ENCODE measurements at regions not wholly inside any gene's neighbourhood (a gene's known extent, or its start where the extent isn't known, plus 50 kb on each side); places are given as distances from the start of the nearest gene placed in this dataset.

DNA sequence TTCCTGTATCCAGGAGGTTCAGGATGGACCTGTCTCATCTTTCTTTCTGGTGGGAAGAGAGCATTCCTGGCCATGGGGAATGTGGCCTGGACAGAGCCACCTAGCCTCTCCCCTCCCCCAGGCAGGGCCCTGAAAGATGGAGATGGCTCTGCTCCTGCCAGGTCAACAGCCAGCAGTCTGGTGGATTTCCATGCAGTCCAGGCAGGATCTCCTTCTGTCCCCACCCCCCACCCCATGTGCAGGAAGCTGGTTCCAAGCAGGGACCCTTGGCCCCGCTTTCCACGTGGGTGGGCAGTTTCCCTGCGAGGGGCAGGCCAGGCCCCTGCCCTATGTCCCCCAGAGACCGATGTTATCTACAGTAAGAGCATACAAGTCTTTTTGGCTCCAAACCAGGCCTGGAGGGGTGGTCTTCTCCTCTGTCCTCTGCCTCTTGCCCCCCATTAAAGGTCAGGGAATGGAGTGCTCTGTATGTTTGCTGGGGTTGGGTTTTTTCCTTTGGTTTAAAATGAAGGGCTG is 240.5 kb downstream of the SEC14L1 start:
- DNase-seq, result no peak

- no peak for DNase-seq
These were observed 241.0 kb downstream of the SEC14L1 start for GRCh38 chr17:77381731-77382130.

DNA sequence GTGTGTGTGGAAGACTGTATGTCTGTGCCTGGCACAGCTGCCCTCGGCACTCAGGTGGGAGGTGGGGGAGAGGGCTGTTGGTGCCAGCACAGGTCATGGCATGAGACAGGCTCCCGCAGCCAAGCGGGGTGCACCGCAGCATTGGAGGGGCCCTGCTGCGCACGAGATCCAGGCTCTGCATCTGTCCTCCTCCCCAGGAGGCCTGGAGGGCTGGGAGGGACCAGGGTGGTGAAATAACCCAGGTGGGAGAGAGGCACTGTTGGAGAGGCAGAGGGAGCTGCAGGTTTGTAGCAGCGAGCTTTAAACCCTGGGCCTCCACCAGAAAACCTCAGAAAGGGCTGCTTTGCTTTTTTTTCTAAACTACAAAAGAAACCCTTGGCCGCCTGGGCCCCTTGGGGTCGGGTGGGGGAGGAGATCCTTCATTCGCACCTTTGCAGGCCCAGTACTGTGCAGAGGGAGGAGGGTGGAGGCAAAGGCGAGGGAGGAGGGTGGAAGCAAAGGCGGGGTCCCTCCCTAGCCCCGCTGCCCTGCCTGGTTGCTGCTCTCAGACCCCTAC is 241.7 kb downstream of the SEC14L1 start:
- DNase-seq, result peak; percentile 69

DNA sequence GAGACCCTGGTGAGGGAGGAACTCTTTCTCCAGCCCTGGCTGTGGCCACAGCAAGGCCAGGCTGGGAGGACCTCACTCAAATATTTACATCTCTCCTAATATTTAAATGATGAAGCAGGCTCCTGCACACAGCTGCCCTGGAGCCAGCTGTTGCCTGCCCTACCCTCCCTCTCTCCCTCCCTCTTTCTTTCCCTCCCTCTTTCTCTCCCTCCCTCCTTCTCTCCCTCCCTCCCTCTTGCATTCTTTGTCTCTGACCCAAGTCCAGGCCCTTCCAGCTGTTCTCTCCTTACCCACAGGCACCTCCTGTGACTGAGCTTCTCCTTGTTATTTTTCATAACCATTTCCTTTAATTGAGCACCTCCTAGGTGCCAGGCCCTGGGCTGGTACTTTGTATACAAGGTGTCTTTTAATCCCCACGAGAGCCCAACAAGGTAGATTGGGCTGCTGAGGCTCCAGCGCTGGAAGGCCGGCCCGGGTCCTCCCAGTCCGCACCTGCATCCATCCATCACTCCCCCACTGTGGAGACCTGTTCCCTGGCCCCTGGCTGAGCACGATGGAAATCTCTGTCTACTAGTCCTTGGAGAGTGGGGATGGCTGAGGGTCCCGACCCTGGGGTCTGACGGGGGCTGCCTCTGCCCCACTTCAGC is 242.3 kb downstream of the SEC14L1 start:
- no peak for DNase-seq

DNA sequence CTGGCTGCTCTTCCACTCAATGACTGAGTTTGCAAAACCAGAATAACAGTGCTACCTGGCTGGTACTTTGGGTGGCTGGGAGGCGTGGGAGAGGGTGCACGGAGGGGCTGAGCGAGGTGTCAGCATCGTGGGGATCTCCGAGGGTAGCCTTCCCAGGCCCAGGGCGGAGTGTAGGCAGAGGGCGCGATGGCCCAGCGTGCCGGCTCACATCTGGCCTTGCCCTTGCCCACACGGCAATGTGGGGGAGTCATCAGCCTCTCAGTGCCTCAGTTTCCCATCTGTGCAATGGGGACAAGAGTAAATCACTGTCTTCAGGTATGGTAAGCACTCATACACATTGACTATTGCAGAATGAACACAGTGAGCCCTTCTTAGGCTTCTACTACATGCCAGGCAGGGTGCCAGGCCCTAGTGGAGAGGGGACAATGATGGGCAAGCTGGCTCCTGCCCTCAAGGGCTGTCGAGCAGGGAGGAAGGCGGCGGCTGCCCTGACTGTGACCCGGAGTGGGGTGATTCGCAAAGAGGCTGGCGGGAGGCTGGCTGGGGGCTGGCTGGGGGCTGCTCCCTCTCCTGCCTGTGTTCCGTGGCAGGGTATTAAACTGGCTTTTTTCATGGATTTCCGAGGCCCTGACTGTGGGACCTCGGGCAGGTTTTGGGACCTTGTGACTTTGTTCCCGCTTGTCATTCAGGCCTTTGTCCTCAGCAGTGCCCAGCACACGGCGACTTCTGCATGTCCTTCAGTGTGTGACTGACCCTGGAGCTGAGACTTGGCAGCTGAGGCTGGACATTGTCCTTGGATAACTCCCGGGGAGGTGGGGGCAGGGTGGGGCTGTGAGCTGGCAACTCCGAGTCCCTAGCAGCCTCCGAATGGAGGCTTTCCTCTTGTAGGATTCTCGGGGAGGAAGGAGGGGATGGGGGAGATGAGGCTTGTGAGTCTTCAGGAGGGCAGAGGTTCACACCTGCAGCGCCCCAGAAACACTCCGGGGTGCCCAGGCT is 243.1 kb downstream of the SEC14L1 start:
- DNase-seq, result no peak

- DNase-seq, result no peak
These were observed 245.2 kb downstream of the SEC14L1 start for GRCh38 chr17:77385750-77386501.

- DNase-seq, result no peak
These were observed 245.9 kb downstream of the SEC14L1 start for GRCh38 chr17:77386502-77387192.

GRCh38 chr17:77387891-77388290 is 247.1 kb downstream of the SEC14L1 start:
- no peak for DNase-seq

GRCh38 chr17:77388384-77389306 is 247.9 kb downstream of the SEC14L1 start:
- no peak for DNase-seq

DNA sequence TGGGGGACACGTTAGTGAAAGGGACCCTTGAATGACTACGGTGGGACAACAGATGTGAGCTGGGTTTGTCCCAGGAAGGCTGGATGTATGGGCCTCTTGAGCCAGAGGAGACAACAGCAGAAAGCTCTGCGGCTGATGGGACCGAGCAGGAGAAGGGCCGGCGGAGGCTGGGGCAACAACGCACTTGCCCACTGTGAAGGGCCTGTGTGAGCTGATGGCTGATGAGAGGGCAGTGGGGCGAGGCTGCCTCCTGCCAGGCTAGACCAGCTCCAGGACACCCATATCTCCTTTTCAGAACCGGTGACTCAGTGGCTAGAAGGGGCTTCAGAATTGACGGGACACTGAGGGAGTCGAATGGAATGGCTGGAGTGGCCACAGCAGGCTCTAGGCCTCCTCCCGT is 250.1 kb downstream of the SEC14L1 start:
- DNase-seq, result no peak

- no peak for DNase-seq
These were observed 251.1 kb downstream of the SEC14L1 start for GRCh38 chr17:77391668-77392375.

DNA sequence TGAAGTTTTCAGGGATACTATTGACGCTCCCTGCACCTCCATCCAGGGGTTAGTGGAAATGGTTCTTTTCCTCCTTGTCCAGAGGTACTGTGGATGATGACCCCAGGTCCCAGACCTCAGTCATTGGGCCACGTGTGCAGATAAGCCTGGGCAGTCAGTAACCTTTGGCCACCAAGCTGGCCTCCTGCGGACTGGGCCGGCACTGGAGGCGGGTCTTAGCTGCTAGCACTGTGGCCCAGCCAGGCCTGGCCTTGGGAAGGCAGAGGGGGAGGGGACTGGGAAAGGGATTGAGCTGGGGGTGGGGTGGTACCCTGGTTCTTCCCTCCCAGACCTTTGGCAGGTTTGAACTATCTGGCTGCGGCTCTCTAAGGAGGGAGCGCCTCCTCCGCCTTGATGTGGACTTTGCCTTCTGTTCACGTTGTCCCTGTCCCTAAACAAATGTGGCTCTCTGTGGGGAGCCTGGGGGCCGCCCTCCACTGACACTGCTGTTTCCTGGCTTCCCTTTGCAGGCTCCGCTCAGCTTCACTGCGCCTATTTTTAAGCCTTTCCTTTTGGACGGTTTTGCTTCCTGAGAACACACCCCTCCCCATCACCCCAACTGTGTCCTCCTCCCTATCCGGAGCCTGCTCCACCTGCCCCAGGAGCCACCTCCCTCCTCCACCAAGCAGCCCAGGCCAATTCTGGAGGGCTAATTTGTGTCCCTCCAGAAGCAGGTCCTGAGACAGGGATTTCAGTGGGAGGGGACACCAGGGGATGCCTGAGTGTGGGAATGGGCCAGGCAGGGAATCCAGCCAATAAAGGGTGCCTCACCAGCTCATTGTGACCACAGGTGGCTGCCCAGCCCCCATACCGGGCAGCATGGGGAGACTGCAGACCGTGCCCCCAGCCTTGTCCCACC is 251.9 kb downstream of the SEC14L1 start:
- no peak for DNase-seq

DNA sequence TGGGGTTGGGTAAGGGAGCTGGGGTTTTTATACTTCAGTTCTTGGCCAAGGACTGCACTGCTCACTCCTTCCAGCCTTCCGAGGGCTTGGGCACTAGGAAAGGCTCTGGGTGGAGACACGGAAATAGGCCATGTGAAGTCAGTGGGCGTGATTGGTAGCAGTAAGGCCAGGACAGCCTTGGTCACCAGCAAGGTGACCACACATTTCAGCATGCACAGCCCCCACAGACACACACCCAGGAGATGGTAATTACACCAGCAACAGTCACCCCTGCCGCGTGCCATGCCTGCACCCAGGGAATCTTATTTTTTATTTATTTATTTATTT is 252.5 kb downstream of the SEC14L1 start:
- no peak for DNase-seq

- DNase-seq, result no peak
These were observed 253.2 kb downstream of the SEC14L1 start for GRCh38 chr17:77393867-77394539.

- no peak for DNase-seq
These were observed 253.9 kb downstream of the SEC14L1 start for GRCh38 chr17:77394540-77395295.

- no peak for DNase-seq
These were observed 254.8 kb downstream of the SEC14L1 start for GRCh38 chr17:77395501-77396048.

- DNase-seq, result no peak
These were observed 255.8 kb downstream of the SEC14L1 start for GRCh38 chr17:77396610-77397009.

DNA sequence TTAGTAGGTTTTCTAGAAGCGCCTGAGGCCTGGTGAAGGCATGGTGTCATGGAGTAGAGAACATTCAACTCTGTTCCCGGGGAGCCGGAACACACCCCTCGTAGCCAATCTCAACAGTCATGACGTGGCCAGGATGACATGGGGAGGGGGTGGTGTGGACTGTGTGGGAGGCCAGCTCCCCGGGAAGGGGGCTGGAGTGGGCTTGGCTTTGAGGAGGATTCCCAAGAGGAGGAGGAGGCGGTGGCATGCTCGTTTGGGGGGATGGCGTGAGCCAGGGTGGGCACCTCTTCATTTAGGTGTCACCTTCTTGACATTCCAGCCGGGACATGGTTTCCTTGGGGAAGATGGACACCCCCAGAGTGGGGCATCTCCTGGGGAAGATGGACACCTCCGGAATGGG is 257.5 kb downstream of the SEC14L1 start:
- DNase-seq, result no peak
